GM23248 (cell line): ENCODE measurements at regions not wholly inside any gene's neighbourhood (a gene's known extent, or its start where the extent isn't known, plus 50 kb on each side); places are given as distances from the start of the nearest gene placed in this dataset.

Experiments
- DNase-seq: peaks from one replicate; pipeline ENCODE4 v3.0.0-alpha.2; 2015
- H2AFZ ChIP-seq: fragments of 200-600 bp; sonication (generic); 2 replicates; pipeline ENCODE4 v1.6.1; 2016; ENCODE audit warnings: antibody characterized with exemption
- H3F3A ChIP-seq: fragments of 200-600 bp; sonication (generic); 2 replicates; pipeline ENCODE4 v1.6.1; 2016; ENCODE audit warnings: mild to moderate bottlenecking, antibody characterized with exemption, mixed run types; ENCODE audit not compliant: insufficient read depth
- H3K27ac ChIP-seq: fragments of 200-600 bp; sonication (generic); 2 replicates; pipeline ENCODE4 v1.5.1; 2016; ENCODE audit warnings: mild to moderate bottlenecking
- H3K27me3 ChIP-seq: fragments of 200-600 bp; sonication (generic); replicated peaks from 2 replicates; pipeline ENCODE4 v1.6.1; 2016; ENCODE audit warnings: mild to moderate bottlenecking; ENCODE audit not compliant: insufficient read depth
- H3K36me3 ChIP-seq: fragments of 200-600 bp; sonication (generic); 2 replicates; pipeline ENCODE4 v1.6.1; 2016; ENCODE audit warnings: low read depth, mild to moderate bottlenecking
- H3K4me1 ChIP-seq: fragments of 200-600 bp; sonication (generic); 2 replicates; pipeline ENCODE4 v1.6.1; 2016; ENCODE audit warnings: mild to moderate bottlenecking; ENCODE audit not compliant: insufficient read depth
- H3K4me2 ChIP-seq: fragments of 200-600 bp; sonication (generic); one replicate; pipeline ENCODE4 v1.6.1; 2016; ENCODE audit warnings: mild to moderate bottlenecking; ENCODE audit not compliant: unreplicated experiment
- H3K4me3 ChIP-seq: fragments of 200-600 bp; sonication (generic); 2 replicates; pipeline ENCODE4 v1.5.1; 2016; ENCODE audit warnings: mild to moderate bottlenecking
- H3K79me2 ChIP-seq: fragments of 200-600 bp; sonication (generic); 2 replicates; pipeline ENCODE4 v1.6.1; 2016; ENCODE audit warnings: mild to moderate bottlenecking; ENCODE audit not compliant: insufficient read depth
- H3K9ac ChIP-seq: fragments of 200-600 bp; sonication (generic); 2 replicates; pipeline ENCODE4 v1.6.1; 2016; ENCODE audit warnings: mild to moderate bottlenecking
- H3K9me2 ChIP-seq: fragments of 200-600 bp; sonication (generic); 2 replicates; pipeline ENCODE4 v1.6.1; 2016; ENCODE audit warnings: mixed run types, mild to moderate bottlenecking, moderate library complexity; ENCODE audit not compliant: insufficient read depth
- H3K9me3 ChIP-seq: fragments of 200-600 bp; sonication (generic); one replicate; pipeline ENCODE4 v1.6.1; 2017; ENCODE audit warnings: low read depth
- H4K20me1 ChIP-seq: fragments of 200-600 bp; sonication (generic); 2 replicates; pipeline ENCODE4 v1.6.0; 2016; ENCODE audit not compliant: insufficient read depth
- EZH2 ChIP-seq: fragments of 200-600 bp; sonication (generic); IDR thresholded peaks from 2 replicates; pipeline ENCODE4 v1.6.1; 2018; ENCODE audit warnings: antibody characterized with exemption, mild to moderate bottlenecking; ENCODE audit not compliant: insufficient read depth, poor library complexity, severe bottlenecking
- EZH2phosphoT487 ChIP-seq: fragments of 200-600 bp; sonication (generic); IDR thresholded peaks from 2 replicates; pipeline ENCODE4 v1.6.1; 2018; ENCODE audit warnings: antibody characterized with exemption, moderate library complexity, mild to moderate bottlenecking, low read depth; ENCODE audit not compliant: insufficient read depth
- WGBS, 2 experiments: methylation state at CpG; one replicate each; pipeline ENCODE4 v1.1.6; 2015 to 2017; ENCODE audit warnings: low lambda C conversion rate in 2 of 2, low coverage in 1 of 2; ENCODE audit errors: missing lambda C conversion rate in 2 of 2; 5-methylcytosine and 5-hydroxymethylcytosine counted together
- in situ Hi-C: fragments of 300-500 bp; cut with MboI; formaldehyde crosslinking; loops from 2 replicates; pipeline ENCODE4 v1.15.0; 2020

DNA sequence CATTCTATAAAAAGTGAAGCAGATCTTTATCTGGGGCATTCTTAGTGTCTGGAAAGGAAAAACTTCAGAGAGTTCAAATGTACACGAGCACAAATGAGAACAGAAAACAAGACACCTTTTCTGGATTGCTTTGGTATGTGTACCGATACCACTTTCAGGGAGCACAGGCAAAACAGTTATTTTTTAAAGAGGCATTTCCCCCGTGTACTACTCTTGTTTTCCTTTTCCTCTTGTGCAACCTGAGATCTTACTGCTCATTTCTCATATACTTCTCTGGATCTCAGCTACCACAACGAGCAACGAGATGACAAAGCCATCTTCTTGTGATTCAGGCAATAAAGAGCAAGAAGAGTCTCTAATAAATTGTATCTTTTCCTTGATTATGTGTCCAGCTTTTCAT, 463.6 kb downstream of the SHQ1 start:
- H3K4me3 ChIP-seq = no peak overlapping the region
- no peak for DNase-seq
- peaks cover 13% of the 10 kb centered on the region; the same call in 1 of the 2 replicates for H3F3A ChIP-seq
- no peaks in the 10 kb centered on the region for H3K9me3 ChIP-seq
- H2AFZ ChIP-seq = no peak overlapping the region
- no peaks in the 10 kb centered on the region for H3K9me2 ChIP-seq
- WGBS, 2 experiments = 88 to 90% methylated on average over 5 of the region's 5 CpGs
- no peaks in the 10 kb centered on the region for H3K27me3 ChIP-seq
- no peak overlapping the region for H3K4me2 ChIP-seq
- H3K27ac ChIP-seq = no peak overlapping the region
- no peak overlapping the region for H3K9ac ChIP-seq
- no peak for TF ChIP-seq EZH2phosphoT487
- no peak for TF ChIP-seq EZH2
- in situ Hi-C loops = no loop called here
- peaks cover 35% of the 10 kb centered on the region for H4K20me1 ChIP-seq
- peaks cover 95% of the 10 kb centered on the region for H3K79me2 ChIP-seq
- H3K36me3 ChIP-seq = no peaks in the 10 kb centered on the region
- peaks cover 6% of the 10 kb centered on the region for H3K4me1 ChIP-seq

- peaks cover 20% of the 10 kb centered on the region; the same call in 1 of the 2 replicates for H3F3A ChIP-seq
- 87 to 95% methylated on average over 4 of the region's 4 CpGs for WGBS, 2 experiments
- H2AFZ ChIP-seq = no peak overlapping the region
- no peak for DNase-seq
- no peak overlapping the region for H3K27ac ChIP-seq
- H3K4me2 ChIP-seq = no peak overlapping the region
- peaks cover 11% of the 10 kb centered on the region for H3K4me1 ChIP-seq
- in situ Hi-C loops = no loop called here
- H3K36me3 ChIP-seq = no peaks in the 10 kb centered on the region
- H3K4me3 ChIP-seq = no peak overlapping the region
- H3K79me2 ChIP-seq = peaks cover 95% of the 10 kb centered on the region
- no peaks in the 10 kb centered on the region for H3K27me3 ChIP-seq
- H3K9me2 ChIP-seq = no peaks in the 10 kb centered on the region
- TF ChIP-seq EZH2 (no peak), EZH2phosphoT487 (no peak)
- H3K9me3 ChIP-seq = no peaks in the 10 kb centered on the region
- H4K20me1 ChIP-seq = peaks cover 35% of the 10 kb centered on the region
- H3K9ac ChIP-seq = no peak overlapping the region
Observed at GRCh38 chr3:72383883-72384282, 464.4 kb downstream of the SHQ1 start.

DNA sequence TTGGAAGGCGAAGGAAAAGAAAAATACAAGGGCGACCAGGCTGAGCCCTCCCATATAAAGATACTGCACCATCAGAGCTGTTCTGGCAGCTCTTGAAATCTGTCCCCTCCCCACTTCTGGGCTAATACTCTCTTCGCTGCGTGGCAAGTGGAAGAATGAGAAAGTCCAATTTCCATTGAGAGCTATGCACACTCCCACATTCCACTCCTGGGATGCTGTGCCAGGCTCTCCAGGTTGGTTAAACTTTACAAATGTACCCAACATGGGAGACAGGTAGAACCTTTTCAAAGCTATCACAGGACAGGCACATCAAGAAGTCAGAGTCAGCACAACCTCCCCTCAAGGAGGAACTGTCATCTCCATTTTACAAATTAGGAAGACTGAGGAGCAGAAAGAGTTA, 465.0 kb downstream of the SHQ1 start:
- TF ChIP-seq EZH2phosphoT487 = no peak
- no peak for TF ChIP-seq EZH2
- Histone ChIP-seq H3K79me2 (peaks cover 95% of the 10 kb centered on the region), H3F3A (peaks cover 25% of the 10 kb centered on the region; the same call in 1 of the 2 replicates), H3K27ac (no peak overlapping the region), H3K27me3 (no peaks in the 10 kb centered on the region), H3K4me1 (peaks cover 11% of the 10 kb centered on the region), H3K9me2 (no peaks in the 10 kb centered on the region), H3K4me3 (no peak overlapping the region), H3K9me3 (no peaks in the 10 kb centered on the region), H3K36me3 (no peaks in the 10 kb centered on the region), H4K20me1 (peaks cover 35% of the 10 kb centered on the region), H3K4me2 (no peak overlapping the region), H3K9ac (no peak overlapping the region), H2AFZ (no peak overlapping the region)
- no peak for DNase-seq
- in situ Hi-C loops = no loop called here
- 97% methylated on average over 4 of the region's 4 CpGs for WGBS, 2 experiments

GRCh38 chr3:72382460-72382859, 465.8 kb downstream of the SHQ1 start:
- Histone ChIP-seq H3K36me3 (no peaks in the 10 kb centered on the region), H2AFZ (no peak overlapping the region), H3K4me1 (peaks cover 11% of the 10 kb centered on the region), H3F3A (peaks cover 25% of the 10 kb centered on the region; the same call in 1 of the 2 replicates), H3K27ac (no peak overlapping the region), H4K20me1 (peaks cover 28% of the 10 kb centered on the region), H3K4me2 (no peak overlapping the region), H3K9me3 (no peaks in the 10 kb centered on the region), H3K4me3 (no peak overlapping the region), H3K27me3 (no peaks in the 10 kb centered on the region), H3K9ac (no peak overlapping the region), H3K9me2 (no peaks in the 10 kb centered on the region), H3K79me2 (peaks cover 89% of the 10 kb centered on the region)
- 98 to 100% methylated on average over 4 of the region's 4 CpGs for WGBS, 2 experiments
- no peak for DNase-seq
- in situ Hi-C loops = no loop called here
- TF ChIP-seq EZH2phosphoT487 (no peak), EZH2 (no peak)

GRCh38 chr3:72381584-72381983, 466.7 kb downstream of the SHQ1 start:
- 94 to 95% methylated on average over 6 of the region's 6 CpGs for WGBS, 2 experiments
- Histone ChIP-seq H3K9me3 (no peaks in the 10 kb centered on the region), H4K20me1 (peaks cover 20% of the 10 kb centered on the region), H3K36me3 (no peaks in the 10 kb centered on the region), H3K79me2 (peaks cover 85% of the 10 kb centered on the region), H3K9me2 (no peaks in the 10 kb centered on the region), H3K27me3 (no peaks in the 10 kb centered on the region), H3K9ac (no peak overlapping the region), H3K4me2 (no peak overlapping the region), H2AFZ (no peak overlapping the region), H3K4me1 (peaks cover 11% of the 10 kb centered on the region), H3K4me3 (no peak overlapping the region), H3K27ac (no peak overlapping the region), H3F3A (peaks cover 25% of the 10 kb centered on the region; the same call in 1 of the 2 replicates)
- no peak for TF ChIP-seq EZH2phosphoT487
- TF ChIP-seq EZH2 = no peak
- in situ Hi-C loops = no loop called here
- no peak for DNase-seq
